Activated T-cell treated with anti-CD3 and anti-CD28 coated beads, Interleukin-2, amount 50 U/mL, for 72 hours (primary cell): ENCODE measurements at regions not wholly inside any gene's neighbourhood (a gene's known extent, or its start where the extent isn't known, plus 50 kb on each side); places are given as distances from the start of the nearest gene placed in this dataset.

Experiments used
- ATAC-seq, 2 donors: fragments of 150-1000 bp; cut with Tn5 transposase; replicated peaks in 1 of 2; 2 replicates each; pipeline ENCODE4 v1.10.0; 2021; ENCODE audit warnings: moderate library complexity in 2 of 2, mild to moderate bottlenecking in 1 of 2
- DNase-seq, 2 donors: peaks; one replicate each; pipeline ENCODE4 v3.0.0; 2021 to 2022; ENCODE audit warnings: mixed read lengths in 1 of 2
- H3K27ac Mint-ChIP-seq: one replicate; pipeline ENCODE4 v1.8.0; 2022; ENCODE audit warnings: mild to moderate bottlenecking, moderate library complexity, mixed read lengths
- H3K27me3 Mint-ChIP-seq: one replicate; pipeline ENCODE4 v1.8.0; 2022; ENCODE audit warnings: low read depth, mixed read lengths
- H3K36me3 Mint-ChIP-seq, 2 donors: one replicate each; pipeline ENCODE4 v1.8.0; 2022; ENCODE audit warnings: mixed read lengths in 2 of 2, mild to moderate bottlenecking in 1 of 2; ENCODE audit not compliant: insufficient read depth in 2 of 2
- H3K4me1 Mint-ChIP-seq: one replicate; pipeline ENCODE4 v1.8.0; 2022; ENCODE audit warnings: low read depth, mixed read lengths
- H3K4me3 Mint-ChIP-seq, 2 donors: one replicate each; pipeline ENCODE4 v1.8.0; 2022; ENCODE audit warnings: mild to moderate bottlenecking in 2 of 2, mixed read lengths in 2 of 2, moderate library complexity in 2 of 2
- H3K9me3 Mint-ChIP-seq, 2 donors: one replicate each; pipeline ENCODE4 v1.8.0; 2022; ENCODE audit warnings: mixed read lengths in 2 of 2

DNA sequence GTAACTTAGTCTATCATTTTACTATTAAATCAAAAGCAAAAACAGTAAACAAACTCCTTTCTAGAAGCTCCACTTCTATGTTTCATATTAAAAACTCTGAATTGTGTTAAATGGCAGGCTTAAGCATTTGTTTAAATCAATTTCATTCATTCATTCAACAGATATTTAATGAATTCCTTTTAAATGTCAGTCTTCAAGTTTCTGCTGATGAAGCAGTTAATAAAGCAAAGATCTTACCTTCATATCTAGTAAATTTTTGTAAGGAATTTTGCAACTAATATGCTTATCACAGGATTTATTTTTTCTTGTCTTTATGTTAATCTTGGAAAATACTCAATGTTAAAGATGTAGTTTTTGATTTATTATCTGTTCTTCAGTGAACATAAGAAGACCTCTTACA lies 54.1 kb upstream of the RGS18 start:
- H3K27ac Mint-ChIP-seq = no peak overlapping the region
- ATAC-seq (no peak), DNase-seq (no peak)
- H3K36me3 Mint-ChIP-seq = no peaks in the 10 kb centered on the region
- H3K4me3 Mint-ChIP-seq = no peak overlapping the region
- no peaks in the 10 kb centered on the region for H3K4me1 Mint-ChIP-seq
- no peaks in the 10 kb centered on the region for H3K27me3 Mint-ChIP-seq
- H3K9me3 Mint-ChIP-seq = peaks cover 0 to 1% of the 10 kb centered on the region in 2 donors

DNA sequence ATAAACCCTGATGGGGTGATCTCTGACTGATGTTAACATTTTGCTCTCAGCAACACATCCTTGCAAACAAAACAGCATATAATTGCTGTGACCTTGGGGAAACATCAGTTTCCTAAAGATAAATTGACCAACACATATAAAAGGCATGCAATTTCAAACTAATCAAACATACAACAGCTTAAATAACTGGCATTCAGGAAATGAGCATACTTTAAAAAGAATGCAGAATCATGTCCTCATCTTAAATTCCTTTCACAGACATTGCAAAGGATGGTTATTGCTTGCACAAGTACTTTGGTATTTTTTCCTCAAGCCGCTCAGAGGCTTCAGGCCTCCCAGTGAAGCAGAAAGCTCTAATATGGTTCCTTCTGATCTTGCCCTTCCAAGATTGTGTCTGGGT lies 53.4 kb upstream of the RGS18 start:
- ATAC-seq (no peak), DNase-seq (no peak)
- Mint-ChIP-seq H3K9me3 (peaks cover 0 to 1% of the 10 kb centered on the region in 2 donors), H3K27me3 (no peaks in the 10 kb centered on the region), H3K36me3 (no peaks in the 10 kb centered on the region), H3K27ac (no peak overlapping the region), H3K4me1 (no peaks in the 10 kb centered on the region), H3K4me3 (no peak overlapping the region)

DNA sequence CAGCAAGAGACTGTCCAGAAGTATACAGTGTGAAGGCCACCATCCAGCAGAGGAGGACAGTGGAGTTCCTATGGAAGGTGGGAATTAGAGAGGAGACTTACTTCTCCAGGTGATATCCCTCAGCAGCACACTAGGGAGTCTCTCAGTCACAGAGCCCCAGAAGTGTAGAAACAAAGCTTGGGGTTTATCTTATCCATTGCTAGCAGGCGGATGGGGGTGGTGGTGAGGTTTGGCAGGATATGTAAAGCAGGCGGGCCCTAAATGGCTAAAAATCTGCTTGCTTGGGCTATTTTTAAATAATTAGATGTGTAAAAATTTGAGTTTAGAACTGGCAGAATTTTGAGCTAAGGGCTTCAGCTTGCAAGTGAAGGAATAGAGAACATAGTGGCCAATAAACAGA lies 50.1 kb upstream of the RGS18 start:
- no peak for DNase-seq
- Mint-ChIP-seq H3K9me3 (peaks cover 0 to 6% of the 10 kb centered on the region in 2 donors), H3K27ac (no peak overlapping the region), H3K4me1 (no peaks in the 10 kb centered on the region), H3K36me3 (no peaks in the 10 kb centered on the region), H3K27me3 (no peaks in the 10 kb centered on the region), H3K4me3 (no peak overlapping the region)
- no peak for ATAC-seq
